ENCODE measurements at regions not wholly inside any gene's neighbourhood (a gene's known extent, or its start where the extent isn't known, plus 50 kb on each side); places are given as distances from the start of the nearest gene placed in this dataset.
A peak's percentile ranks its signal among the peaks of the same experiment; 100 is the strongest.

DNA sequence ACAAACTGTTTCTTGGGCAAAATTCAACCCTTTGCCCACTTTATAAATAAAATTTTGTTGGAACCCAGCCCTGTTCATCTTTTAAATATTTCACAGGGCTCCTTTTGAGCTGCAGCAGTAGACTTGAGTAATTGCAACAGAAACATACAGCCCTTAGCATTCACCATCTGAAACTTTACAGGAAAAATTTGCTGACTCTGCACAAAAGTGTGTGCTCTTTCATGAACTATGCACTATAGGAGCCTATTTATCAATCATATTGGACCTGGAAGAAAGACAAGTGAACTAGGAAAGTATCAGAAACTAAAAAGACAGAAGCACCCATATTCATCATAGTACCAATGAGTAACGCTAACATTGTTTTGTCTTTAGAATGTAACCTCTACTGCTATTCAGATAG is 406.9 kb upstream of the SLC10A2 start:
- H2BK20ac ChIP-seq (ENCODE audit: low read depth, low read length) = no peak overlapping the region
- H3K36me3 ChIP-seq (ENCODE audit: control insufficient read depth, insufficient read depth, low read length) = no peaks in the 10 kb centered on the region
- H2AK9ac ChIP-seq (replicated peaks; ENCODE audit: low read depth, low read length, poor library complexity) = no peak overlapping the region
- intact Hi-C loops (cut with micrococcal nuclease) = no loop called here
- H3K4ac ChIP-seq (ENCODE audit: low read depth, low read length) = no peak overlapping the region
- no TSS peak for BruUV-seq (replicated peaks)
- ChIA-PET CTCF (interaction anchor here (0.6 kb wide), 1 partner anchor 1948 kb away, joined by 5 read pairs; no protein-coding TSS in a partner anchor), POLR2A (ENCODE audit: unreplicated experiment) (interaction anchor here (0.6 kb wide), 1 partner anchor 10 kb away, joined by 7 read pairs; no protein-coding TSS in a partner anchor)
- no peaks in the 10 kb centered on the region for H4K20me1 ChIP-seq (ENCODE audit: insufficient read depth, low read length)
- H3K18ac ChIP-seq (ENCODE audit: low read depth, low read length) = no peak overlapping the region
- WGBS, 2 experiments (ENCODE audit: extremely low coverage in 2 of 2, insufficient read length in 1 of 2) = no CpG with 5 or more reads among the region's 1 CpG
- no peak overlapping the region for H3K4me3 ChIP-seq (ENCODE audit: insufficient read depth, low read depth, low read length)
- DNase-seq (no peak), ATAC-seq (ENCODE audit: low read depth) (no peak)
- no peak overlapping the region for H2AFZ ChIP-seq (replicated peaks; ENCODE audit: low read length, poor library complexity)
- no peaks in the 10 kb centered on the region for H3K79me1 ChIP-seq (ENCODE audit: low read depth in 1 of 2, low read length in 2 of 2)
- in situ Hi-C loops (cut with MboI; ENCODE audit: low sequenced_read_pairs) = no loop called here
- no peak overlapping the region for H2BK15ac ChIP-seq (ENCODE audit: low read depth, low read length)
- no peaks in the 10 kb centered on the region for H3K4me1 ChIP-seq (ENCODE audit: control insufficient read depth, insufficient read depth, low read length)
- no peak overlapping the region for H3K14ac ChIP-seq (replicated peaks; ENCODE audit: low read depth, low read length)
- no peaks in the 10 kb centered on the region for H3K9me1 ChIP-seq (ENCODE audit: insufficient read depth, low read length)
- H4K8ac ChIP-seq (ENCODE audit: low read depth in 2 of 2, low read length in 2 of 2) = no peak overlapping the region
- no peak overlapping the region for H2BK120ac ChIP-seq (ENCODE audit: low read depth, low read length)
- TF ChIP-seq RCOR1 (IDR thresholded peaks at IDR 0.05; ENCODE audit: insufficient replicate concordance, low read length) (no peak), MAFK (IDR thresholded peaks at IDR 0.05; ENCODE audit: low read depth, low read length) (peak; percentile 98), MAZ (IDR thresholded peaks at IDR 0.05; ENCODE audit: borderline replicate concordance, low read depth, low read length) (no peak), RFX5 (IDR thresholded peaks at IDR 0.05; ENCODE audit: low read depth, low read length) (no peak), FOS (IDR thresholded peaks at IDR 0.05; ENCODE audit: low read depth, low read length) (no peak)
- TF ChIP-seq, protein P1, sequence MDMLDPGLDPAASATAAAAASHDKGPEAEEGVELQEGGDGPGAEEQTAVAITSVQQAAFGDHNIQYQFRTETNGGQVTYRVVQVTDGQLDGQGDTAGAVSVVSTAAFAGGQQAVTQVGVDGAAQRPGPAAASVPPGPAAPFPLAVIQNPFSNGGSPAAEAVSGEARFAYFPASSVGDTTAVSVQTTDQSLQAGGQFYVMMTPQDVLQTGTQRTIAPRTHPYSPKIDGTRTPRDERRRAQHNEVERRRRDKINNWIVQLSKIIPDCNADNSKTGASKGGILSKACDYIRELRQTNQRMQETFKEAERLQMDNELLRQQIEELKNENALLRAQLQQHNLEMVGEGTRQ (IDR thresholded peaks at IDR 0.05; ENCODE audit: low read depth, low read length) = no peak
- H3K27ac ChIP-seq (ENCODE audit: insufficient read depth, low read length) = no peak overlapping the region
- H3K23ac ChIP-seq (ENCODE audit: low read depth, low read length) = no peak overlapping the region
- peaks cover 7% of the 10 kb centered on the region for H3K9me3 ChIP-seq (ENCODE audit: control insufficient read depth, insufficient read depth, low read length)
- no peak overlapping the region for H3K9ac ChIP-seq (ENCODE audit: low read depth, low read length)
- H2BK5ac ChIP-seq (ENCODE audit: low read depth, low read length, poor library complexity, severe bottlenecking) = no peak overlapping the region
- H4K91ac ChIP-seq (ENCODE audit: insufficient read depth, low read depth, low read length) = no peak overlapping the region
- no peaks in the 10 kb centered on the region for H3K27me3 ChIP-seq (ENCODE audit: control insufficient read depth, insufficient read depth, low read length)
- H3K4me2 ChIP-seq (ENCODE audit: low read depth, low read length) = no peak overlapping the region
- no peak overlapping the region for H2AK5ac ChIP-seq (ENCODE audit: low read depth, low read length)
- H4K5ac ChIP-seq (ENCODE audit: low read depth, low read length) = no peak overlapping the region
- dilution Hi-C loops (cut with HindIII; ENCODE audit: low sequenced_read_pairs, unreplicated experiment) = no loop called here
- H3K56ac ChIP-seq (ENCODE audit: extremely low read depth, insufficient read depth, low read length) = no peak overlapping the region

Measured in IMR-90 (cell line).